HG02852 (cell line): ENCODE measurements at regions not wholly inside any gene's neighbourhood (a gene's known extent, or its start where the extent isn't known, plus 50 kb on each side); places are given as distances from the start of the nearest gene placed in this dataset.
A peak's percentile ranks its signal among the peaks of the same experiment; 100 is the strongest.

Source experiments
- ATAC-seq: cut with Tn5 transposase; IDR thresholded peaks from one replicate; pipeline ENCODE4 v1.9.1; 2021; ENCODE audit warnings: mild to moderate bottlenecking, moderate library complexity; ENCODE audit not compliant: unreplicated experiment

DNA sequence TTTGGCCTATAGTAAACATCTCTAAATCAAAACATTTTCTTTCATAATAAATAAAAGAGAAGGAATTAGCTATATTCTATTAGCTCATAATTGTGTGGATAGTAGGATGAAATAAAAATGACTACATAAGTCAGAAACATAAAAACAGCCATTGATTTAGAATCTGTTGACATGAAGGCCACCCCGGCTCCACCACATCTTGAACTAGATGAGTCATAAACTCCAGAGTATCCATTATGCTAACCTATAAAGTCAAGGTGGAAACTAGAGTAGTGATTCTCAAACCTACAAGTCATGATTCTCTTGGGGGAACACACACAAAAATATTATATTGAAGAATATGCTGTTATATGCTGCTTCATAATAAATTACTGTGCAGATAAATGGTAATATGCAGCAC, 831.0 kb downstream of the TUSC7 start:
- no peak for ATAC-seq

DNA sequence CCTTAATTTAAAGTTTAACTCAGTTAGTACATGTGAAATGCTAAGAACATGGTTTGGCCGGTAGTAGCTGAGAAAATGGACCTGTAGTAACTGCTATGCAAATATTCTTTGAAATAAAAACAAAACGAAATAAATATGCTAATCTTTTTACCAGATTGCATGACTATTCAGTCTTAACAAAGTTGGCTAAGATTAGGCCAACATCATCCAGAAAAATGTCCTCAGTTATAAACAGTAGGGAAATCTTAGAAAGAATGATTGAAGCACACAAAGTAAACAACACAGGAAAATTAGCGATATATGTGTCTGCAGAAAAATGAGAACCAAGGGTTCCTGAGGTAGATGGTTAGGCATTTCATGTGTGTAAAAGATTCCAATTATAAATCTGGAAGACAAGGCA, 832.1 kb downstream of the TUSC7 start:
- ATAC-seq: no peak

DNA sequence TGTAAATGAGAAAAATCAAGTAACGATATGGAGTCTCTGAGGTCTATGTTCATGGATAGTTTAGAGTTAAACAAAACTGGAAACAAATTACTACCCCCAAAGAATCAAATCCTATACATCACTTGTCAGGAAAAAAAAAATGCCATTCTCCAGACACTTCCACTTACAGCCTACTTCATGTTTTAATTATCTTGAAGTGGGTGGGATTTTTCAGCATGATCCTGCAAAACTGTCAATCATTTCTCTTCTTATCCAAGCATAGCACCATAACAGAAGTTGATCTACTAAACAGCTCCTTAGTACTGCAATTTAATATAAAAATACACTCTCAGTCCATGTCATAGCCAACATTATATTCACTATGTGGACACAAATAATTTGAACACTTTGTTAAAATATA, 833.9 kb downstream of the TUSC7 start:
- no peak for ATAC-seq

DNA sequence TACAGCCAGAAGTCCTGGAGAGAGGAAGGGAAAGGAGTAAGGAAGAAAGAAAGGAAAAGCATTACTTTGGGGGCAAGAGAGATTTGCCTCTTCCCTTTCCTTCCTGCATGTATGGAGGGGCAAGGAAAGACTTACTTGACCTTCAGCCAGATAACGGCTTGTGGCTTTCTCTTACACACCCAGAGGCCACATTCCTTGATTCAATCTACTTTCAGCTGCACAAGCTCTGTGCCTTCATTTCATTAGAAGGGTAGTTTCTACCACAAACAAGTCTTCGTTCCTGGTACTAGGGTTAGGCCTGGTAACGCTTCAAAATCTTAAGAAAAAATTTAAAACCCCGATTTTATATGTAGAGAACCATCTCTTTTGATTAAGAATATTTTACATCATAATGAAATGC, 835.9 kb downstream of the TUSC7 start:
- no peak for ATAC-seq

DNA sequence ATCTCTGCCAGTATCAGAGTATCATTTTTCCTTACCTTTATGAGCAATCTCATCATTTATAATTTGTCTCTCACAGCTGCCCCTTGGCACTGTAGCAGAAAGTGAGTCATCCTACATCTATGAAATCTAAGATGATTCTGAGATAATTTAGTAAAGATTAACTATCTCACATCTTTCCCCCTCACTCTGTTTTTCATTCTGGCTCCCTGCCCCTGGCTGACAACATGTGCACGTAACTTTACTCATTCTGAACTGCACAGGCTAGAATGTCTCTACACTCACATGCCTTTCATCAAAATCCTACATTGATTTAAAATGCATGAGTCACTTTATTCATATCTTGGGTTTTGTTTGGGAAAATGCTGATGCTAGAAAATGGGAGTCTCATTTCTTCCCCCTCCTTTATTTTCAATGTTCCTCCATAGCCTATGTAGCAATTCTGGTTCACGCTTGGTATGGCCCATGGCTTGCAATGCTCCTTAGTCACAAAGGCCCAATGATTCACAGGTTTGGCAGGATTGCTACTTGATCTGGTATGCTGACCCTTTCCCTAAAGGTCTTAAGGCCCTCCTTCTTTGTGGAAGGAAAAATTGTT, 838.5 kb downstream of the TUSC7 start:
- no peak for ATAC-seq

DNA sequence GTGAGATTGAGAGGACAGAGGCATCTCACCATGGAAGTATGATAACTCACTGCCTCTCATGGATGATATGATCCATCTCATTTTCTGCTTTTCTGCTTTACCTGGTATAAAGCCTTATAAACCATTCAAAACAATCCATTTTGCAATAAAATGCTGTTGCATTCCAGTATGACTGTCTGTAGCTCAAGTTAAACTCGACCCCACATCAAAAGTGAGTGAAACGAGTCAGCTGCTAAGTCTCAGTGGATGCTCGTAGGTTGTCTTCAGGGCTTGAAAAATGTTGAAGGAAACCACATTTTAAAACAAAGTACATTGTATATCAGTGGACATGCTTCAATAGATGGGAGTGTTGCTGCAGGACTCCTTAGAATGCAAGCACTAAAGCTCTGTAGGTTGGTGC, 839.0 kb downstream of the TUSC7 start:
- no peak for ATAC-seq

DNA sequence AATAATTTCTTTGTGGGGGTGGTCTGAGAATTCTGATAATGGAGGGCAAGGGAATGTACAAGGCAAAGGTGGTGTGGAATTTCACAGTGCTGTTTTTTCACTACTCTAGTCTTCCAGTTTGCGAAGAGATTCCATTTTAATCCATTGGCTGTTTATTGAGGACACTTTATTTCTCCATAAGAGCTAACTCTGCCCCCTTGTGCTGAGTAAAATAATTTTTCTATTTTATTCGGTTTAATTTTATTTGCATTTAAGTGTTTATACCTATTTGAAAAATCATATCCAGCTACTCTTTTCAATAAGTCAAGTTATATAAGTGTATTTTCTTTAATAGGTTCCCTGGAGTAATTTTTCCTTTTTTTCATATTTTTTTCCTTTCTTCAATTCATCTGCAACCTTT, 840.1 kb downstream of the TUSC7 start:
- no peak for ATAC-seq

DNA sequence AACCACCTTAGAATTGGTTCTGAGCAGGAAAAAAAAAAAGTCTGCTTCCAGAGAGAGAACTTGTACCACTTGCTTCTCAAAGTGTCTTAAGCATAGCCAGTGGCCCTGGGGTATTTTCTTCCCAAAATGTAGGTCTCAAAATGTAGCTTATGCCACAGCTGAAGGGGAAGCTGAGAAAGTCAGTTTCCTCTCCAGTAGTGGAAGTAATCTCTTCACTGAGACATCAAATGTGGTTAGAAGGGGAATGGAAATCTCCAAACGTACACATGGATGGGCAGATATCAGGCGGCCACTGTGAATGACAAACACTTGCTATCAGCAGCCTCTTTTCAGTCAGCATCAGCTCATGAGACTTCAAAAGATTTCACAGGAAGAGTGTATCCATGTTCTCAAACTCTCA, 841.2 kb downstream of the TUSC7 start:
- ATAC-seq: no peak

DNA sequence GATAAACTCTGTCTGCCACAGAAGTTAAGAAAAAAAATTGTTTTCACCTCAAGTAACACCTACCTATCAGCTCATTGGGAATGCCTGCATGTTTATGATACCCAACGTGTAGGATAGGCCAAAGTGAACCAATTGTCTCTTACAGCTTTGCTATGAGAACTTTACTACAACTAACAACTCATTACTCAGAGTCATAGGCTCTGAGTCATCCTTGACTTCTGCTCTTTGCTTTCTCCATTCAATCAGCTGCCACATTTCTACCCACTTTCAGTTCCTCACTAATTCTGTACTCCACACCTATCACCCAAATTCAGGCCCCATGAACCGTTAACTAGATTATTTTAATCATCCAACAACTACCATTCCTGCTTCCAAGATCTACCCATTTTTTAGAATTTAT, 843.9 kb downstream of the TUSC7 start:
- peak; percentile 93 for ATAC-seq

DNA sequence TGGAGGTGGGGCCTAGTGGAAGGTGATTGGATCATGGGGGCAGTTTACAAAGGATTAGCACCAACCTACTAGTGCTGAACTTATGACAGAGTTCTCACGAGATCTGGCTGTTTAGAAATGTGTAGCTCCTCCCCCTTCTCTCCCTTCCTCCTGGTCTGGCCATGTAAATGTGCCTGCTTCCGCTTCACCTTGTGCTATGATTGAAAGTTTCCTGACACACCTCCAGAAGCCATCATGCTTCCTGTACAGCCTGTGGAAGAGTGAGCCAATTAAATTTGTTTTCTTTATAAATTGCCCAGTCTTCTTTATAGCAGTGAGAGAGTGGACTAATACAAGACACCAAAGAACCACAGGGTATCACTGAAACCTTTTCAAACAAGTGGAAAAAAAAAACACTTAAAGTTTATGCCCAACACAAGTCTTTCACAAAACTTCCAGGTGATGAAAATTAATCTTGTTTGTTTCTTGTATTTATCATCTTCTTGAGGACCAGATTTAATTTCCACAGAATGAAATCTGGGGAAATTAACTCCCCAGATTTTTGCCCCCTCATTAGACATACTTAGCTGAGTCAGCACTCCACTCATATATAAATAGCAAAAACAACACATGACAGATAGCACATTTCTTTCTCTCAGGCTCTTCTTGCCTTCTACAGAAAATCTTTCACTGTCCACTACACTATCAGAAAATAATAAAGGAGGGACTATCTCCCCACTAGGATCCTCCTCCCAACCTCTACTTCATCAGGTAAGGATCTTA, 847.2 kb downstream of the TUSC7 start:
- no peak for ATAC-seq

DNA sequence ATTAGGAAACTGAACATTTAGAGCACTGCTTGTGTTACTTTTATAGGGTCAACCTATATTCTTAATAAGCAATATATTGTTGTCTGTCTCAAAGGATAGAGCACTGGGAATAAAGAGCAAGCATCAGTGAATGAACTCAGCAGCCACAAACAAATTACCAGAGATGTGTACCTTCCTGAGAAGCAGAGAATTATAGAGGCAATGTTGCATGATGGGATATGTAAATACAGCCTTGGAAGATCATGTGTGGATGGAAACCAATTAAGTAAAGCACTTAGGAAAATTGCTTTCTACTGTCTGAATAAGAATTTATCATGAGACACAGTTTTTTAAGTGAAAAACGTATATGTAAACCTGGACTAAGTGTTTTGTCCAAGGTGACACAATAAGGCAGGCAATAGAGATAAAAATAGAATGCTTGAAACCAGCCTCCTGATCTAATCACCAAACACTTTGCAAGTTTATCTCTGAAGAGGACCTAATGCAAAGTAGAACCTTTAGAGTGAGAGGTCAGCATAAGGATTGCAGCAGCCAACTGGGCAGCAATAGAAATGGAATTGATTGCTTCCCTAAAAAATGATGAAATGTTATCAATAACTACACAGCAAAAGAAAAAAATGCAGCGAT, 848.0 kb downstream of the TUSC7 start:
- no peak for ATAC-seq

DNA sequence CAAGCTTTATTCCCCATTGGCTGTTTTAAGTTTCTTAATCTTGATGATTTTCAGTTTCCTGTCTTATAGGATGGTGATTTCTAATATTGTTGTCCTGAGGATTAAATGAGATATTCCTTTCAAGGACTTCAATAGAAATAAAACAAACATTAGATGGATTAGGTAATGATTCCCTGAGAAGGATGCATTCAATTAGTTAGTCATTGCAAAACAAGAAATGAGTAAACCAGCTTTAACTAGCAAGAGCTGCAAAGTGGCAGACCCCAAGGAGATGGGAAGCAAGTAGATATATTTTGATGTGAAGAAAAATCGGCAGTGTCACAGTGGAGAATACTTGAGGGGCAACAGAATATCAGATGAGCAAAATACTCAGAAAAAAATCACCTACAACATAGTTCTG, 849.1 kb downstream of the TUSC7 start:
- ATAC-seq: no peak

DNA sequence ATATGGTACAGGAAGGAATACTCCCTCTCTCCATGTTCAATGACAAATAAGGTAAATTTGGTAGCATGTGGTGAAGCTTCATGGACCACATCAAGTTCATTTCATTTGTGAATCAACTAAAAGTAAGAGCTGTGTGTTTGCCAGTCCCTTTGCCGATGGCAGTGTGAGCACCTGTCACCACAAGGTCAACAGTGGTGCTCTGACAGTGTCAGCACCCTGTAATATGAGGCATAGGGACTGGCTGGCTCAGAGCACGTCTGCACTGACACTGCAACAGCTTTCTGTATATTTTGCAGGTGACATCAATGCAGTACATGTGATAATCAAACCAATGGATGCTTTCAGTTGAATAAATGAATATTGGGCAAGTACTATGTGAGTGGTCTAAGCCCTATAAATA, 852.4 kb downstream of the TUSC7 start:
- ATAC-seq: no peak

DNA sequence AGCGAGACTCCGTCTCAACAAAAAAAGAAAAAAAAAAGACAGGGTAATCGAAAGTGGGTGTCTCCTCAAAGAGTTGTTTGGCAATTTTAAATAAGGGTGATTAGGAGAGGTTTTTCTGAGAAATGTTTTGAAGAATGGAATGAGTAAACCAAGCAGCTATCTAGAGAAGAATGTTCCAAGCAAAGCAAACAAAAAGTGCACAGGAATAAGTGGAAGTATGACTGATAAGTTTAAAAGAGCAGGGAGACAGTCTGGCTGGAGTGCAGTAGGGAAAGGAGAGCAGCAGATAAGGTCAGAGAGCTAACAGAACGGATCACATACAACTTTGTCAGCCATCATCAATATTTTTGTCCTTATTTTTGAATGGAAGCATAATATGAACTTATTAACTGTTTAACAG, 853.5 kb downstream of the TUSC7 start:
- no peak for ATAC-seq

DNA sequence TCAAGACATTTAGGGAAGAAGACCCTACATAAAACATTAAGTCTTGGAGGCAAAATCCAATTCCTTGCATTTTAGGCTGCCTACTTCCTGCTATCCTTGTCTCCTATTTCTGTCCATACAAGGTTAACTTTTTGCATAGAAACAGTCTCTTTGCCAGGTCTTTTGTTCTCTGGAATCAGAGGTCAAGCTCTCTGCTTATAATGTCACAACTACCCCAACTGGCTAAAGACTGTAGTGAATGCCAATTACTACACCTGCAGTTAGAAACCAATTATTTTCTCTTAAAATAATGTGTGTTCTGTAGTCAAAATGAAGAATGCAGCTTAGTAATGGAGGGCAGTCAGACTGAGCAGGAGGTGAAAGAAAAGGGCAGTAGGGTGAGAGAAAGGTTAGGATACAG, 856.2 kb downstream of the TUSC7 start:
- ATAC-seq: no peak

DNA sequence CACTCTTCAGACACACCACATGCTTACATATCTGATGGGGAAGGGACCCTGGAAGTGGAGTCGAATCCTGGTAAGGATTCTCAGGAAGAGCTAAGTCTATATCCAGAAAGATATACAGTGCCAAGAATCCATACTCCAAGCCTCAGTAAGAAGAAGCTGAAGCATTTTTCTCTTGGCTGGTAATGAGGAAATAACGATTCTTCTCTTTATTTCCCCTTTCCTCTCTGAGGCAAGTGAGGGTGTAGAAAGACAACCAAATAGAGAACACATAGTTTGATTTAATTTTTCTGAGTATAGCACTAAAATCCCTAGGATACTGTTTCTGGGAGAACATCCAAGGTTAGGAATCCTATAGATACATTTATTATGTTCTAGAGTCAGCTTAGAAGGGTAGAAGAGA, 857.3 kb downstream of the TUSC7 start:
- ATAC-seq: no peak

DNA sequence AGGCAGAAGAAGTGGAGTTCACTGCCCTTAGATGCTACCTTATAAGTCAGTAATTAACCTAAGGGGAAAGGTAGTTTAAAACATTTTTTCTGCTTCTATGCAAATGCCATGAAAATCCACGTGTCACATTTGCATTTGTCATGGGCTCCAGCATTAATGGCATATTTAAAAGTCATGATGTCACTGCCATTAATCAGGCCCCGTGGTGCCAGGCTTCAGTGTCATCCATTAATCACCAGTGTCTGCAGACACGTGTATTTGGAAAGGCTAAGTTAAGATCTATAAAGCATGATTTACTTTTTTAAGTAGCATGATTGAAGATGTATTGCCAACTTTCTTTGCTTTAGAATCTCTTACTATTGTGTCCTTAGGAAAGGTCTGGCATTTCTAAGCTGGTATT, 857.8 kb downstream of the TUSC7 start:
- ATAC-seq: no peak

DNA sequence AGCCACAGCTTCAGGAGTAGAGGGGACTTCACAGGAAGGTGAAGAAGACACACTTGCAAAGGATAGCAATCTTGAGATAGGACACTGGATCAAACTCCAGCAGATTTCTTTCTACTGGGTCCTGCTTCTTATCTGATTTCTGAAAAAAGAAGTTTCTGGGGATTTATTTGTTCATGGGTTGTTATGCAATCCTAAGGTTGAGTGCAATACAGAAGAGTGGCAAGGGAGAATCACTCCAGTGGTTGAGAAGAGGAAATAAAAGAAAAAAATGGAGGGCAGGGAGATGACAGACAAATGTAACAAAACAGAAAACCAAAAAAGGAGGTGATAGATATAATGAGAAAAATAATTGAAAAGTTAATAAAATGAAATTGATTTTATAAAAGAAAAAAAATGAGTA, 858.3 kb downstream of the TUSC7 start:
- ATAC-seq: no peak

DNA sequence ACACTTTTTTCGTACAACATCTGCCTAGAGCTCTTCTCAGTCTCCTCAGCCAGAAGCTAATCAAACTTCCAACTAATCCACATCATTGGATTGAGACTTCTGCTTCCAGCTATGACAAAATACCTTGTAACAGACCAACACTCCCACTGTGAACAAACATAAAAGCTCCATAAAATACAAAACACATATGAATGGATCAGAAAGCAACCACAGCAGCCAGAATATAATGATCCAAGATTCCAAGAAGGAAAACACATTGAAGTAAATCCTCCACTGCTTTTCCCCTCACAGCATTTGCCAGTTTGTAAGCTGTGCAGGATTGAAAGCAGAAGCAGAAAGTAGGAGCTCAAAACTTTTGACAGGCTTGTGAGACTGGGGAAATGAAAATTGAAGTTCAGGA, 863.2 kb downstream of the TUSC7 start:
- no peak for ATAC-seq

DNA sequence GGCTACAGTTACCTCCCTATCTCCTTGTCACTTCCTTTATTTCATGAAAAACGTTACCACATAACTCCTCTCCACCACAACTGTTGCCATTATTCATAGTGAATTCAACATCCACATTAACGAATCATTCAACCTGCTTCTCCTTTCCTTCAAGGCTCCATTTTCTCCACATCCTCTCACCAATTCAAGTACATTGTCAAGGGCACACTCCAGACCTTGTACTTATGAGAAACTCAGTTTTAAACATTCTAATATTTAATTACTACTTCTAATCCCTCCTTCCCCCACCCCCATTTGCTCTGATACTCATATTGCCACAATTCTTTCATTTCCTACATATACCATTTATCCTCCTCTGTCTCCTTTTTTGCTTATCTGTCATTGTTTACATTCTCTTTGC, 871.2 kb downstream of the TUSC7 start:
- no peak for ATAC-seq

DNA sequence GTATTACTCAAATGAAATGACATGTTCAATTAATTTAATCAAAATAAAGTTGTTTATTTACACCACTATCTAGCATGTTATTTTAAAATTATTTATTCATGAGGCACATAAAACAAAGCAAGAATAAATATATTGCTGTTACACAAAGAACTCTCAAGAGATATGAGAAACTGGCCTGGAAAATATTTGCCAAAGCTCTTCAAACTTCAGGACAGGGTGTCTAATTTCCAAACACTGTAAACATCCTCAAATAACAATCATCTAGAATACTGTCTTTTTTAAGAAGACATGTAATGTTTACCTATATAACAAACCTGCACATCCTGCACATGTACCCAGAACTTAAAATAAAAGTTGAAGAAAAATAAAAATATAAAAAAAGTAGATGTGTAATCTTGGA, 876.6 kb downstream of the TUSC7 start:
- ATAC-seq: no peak

DNA sequence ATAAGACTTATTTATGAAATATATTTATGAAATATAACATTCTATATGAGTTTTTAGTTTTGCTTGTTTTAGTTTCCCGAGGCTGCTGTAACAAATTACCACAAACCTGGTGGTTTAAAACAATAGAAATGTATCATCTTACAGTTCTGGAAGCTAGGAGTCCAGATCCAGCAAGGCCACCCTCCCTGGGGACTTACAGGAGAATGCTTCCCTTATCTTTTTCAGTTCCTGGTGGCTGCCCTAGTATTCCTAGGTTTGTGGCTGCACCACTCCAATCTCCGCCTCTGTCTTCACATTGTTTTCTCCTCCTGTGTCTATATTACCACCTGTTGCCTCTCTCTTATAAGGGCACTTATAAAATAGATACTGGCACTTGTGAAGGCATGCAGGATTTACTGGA, 877.8 kb downstream of the TUSC7 start:
- no peak for ATAC-seq

DNA sequence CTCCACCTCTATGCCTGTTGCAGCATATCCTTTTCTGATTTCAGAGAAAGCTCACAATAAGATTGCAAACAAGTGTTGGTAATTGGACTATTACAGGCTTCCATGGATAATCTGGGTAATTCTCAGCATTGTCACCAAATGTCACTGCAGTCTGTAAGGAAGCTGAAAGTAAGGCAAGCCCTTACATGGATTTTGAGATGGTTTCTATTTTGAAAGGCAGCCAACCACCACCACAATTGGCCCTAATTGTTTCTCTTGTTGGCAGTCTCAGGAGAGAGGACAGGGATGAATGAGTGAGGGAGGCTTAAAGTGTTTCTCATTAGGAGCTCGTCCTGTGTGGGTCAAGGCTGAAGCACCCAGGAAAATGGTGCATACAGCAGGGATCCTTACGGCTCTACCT, 879.9 kb downstream of the TUSC7 start:
- no peak for ATAC-seq
